Neural cell (in vitro differentiated cells): ENCODE measurements at regions not wholly inside any gene's neighbourhood (a gene's known extent, or its start where the extent isn't known, plus 50 kb on each side); places are given as distances from the start of the nearest gene placed in this dataset.

Source experiments
- H2AFZ ChIP-seq: fragments of 200-600, 300-800 bp; sonication (generic), shearing (Covaris generic); 2 replicates; pipeline ENCODE4 v1.6.0; 2014; ENCODE audit warnings: low read depth, mild to moderate bottlenecking, antibody characterized with exemption, low read length, moderate library complexity
- H3F3A ChIP-seq: fragments of 200-600 bp; shearing (Covaris generic); 2 replicates; pipeline ENCODE4 v1.6.1; 2016; ENCODE audit warnings: mild to moderate bottlenecking, moderate library complexity, mixed read lengths, antibody characterized with exemption, low read length; ENCODE audit not compliant: insufficient read depth, poor library complexity, severe bottlenecking
- H3K27ac ChIP-seq: fragments of 200-600, 300-800 bp; sonication (generic), shearing (Covaris generic); 2 replicates; pipeline ENCODE4 v1.5.1; 2014; ENCODE audit warnings: mild to moderate bottlenecking, low read length, moderate library complexity
- H3K27me3 ChIP-seq: fragments of 300-800, 200-600 bp; sonication (generic), shearing (Covaris generic); 2 replicates; pipeline ENCODE4 v1.6.0; 2014; ENCODE audit warnings: mild to moderate bottlenecking, low read depth, low read length, moderate library complexity; ENCODE audit not compliant: insufficient read depth
- H3K36me3 ChIP-seq: fragments of 300-800, 200-600 bp; sonication (generic), shearing (Covaris generic); 2 replicates; pipeline ENCODE4 v1.5.1; 2014; ENCODE audit warnings: mild to moderate bottlenecking, antibody characterized with exemption, low read length, moderate library complexity; ENCODE audit not compliant: insufficient read depth
- H3K4me2 ChIP-seq: fragments of 300-800, 200-600 bp; sonication (generic), shearing (Covaris generic); 2 replicates; pipeline ENCODE4 v1.6.0; 2014; ENCODE audit warnings: mild to moderate bottlenecking, low read length
- H3K4me3 ChIP-seq: fragments of 300-800, 200-600 bp; sonication (generic), shearing (Covaris generic); 2 replicates; pipeline ENCODE4 v1.5.1; 2014; ENCODE audit warnings: mild to moderate bottlenecking, low read length, moderate library complexity
- H3K79me2 ChIP-seq: fragments of 200-600 bp; shearing (Covaris generic); replicated peaks from 2 replicates; pipeline ENCODE4 v1.6.0; 2014; ENCODE audit warnings: mild to moderate bottlenecking, low read length, moderate library complexity; ENCODE audit not compliant: insufficient read depth
- H3K9ac ChIP-seq: fragments of 300-800, 200-600 bp; sonication (generic), shearing (Covaris generic); 2 replicates; pipeline ENCODE4 v1.6.1; 2016; ENCODE audit warnings: mild to moderate bottlenecking, low read length, mixed read lengths
- H3K9me2 ChIP-seq: fragments of 200-600 bp; shearing (Covaris generic); 2 replicates; pipeline ENCODE4 v1.6.1; 2016; ENCODE audit warnings: mild to moderate bottlenecking, low read length, mixed read lengths; ENCODE audit not compliant: insufficient read depth
- H3K9me3 ChIP-seq: fragments of 200-600, 300-800 bp; sonication (generic), shearing (Covaris generic); 2 replicates; pipeline ENCODE4 v1.6.1; 2016; ENCODE audit warnings: mild to moderate bottlenecking, mixed run types, low read length, moderate library complexity, mixed read lengths
- H4K20me1 ChIP-seq: fragments of 200-600 bp; shearing (Covaris generic); 2 replicates; pipeline ENCODE4 v1.6.1; 2016; ENCODE audit warnings: mild to moderate bottlenecking, mixed run types; ENCODE audit not compliant: insufficient read depth
- CTCF ChIP-seq: fragments of 450-650 bp; IDR thresholded peaks from 2 replicates; pipeline ENCODE4 v1.5.1; 2014; ENCODE audit warnings: antibody characterized with exemption, mild to moderate bottlenecking, moderate library complexity; ENCODE audit not compliant: poor library complexity, severe bottlenecking
- EP300 ChIP-seq: fragments of 450-650 bp; conservative IDR thresholded peaks from 2 replicates; pipeline ENCODE4 v1.6.1; 2014; ENCODE audit warnings: antibody characterized with exemption, mild to moderate bottlenecking, moderate library complexity; ENCODE audit not compliant: poor library complexity, severe bottlenecking
- EZH2 ChIP-seq: fragments of 200-600, 300-800 bp; shearing (Covaris generic), sonication (generic); IDR thresholded peaks from 2 replicates; pipeline ENCODE4 v1.6.1; 2014; ENCODE audit warnings: antibody characterized with exemption, low read length, borderline replicate concordance, mild to moderate bottlenecking; ENCODE audit not compliant: insufficient read depth, poor library complexity, severe bottlenecking
- MXI1 ChIP-seq: fragments of 450-650 bp; conservative IDR thresholded peaks from 2 replicates; pipeline ENCODE4 v1.6.1; 2014; ENCODE audit warnings: antibody characterized with exemption, mild to moderate bottlenecking; ENCODE audit not compliant: poor library complexity, severe bottlenecking
- POLR2AphosphoS5 ChIP-seq: IDR thresholded peaks from 2 replicates; pipeline ENCODE4 v1.6.1; 2012
- RAD21 ChIP-seq: fragments of 450-650 bp; conservative IDR thresholded peaks from 2 replicates; pipeline ENCODE4 v1.6.1; 2014; ENCODE audit warnings: antibody characterized with exemption, mild to moderate bottlenecking, moderate library complexity
- SMC3 ChIP-seq: fragments of 450-650 bp; conservative IDR thresholded peaks from 2 replicates; pipeline ENCODE4 v1.6.1; 2014; ENCODE audit warnings: antibody characterized with exemption, mild to moderate bottlenecking, moderate library complexity; ENCODE audit not compliant: poor library complexity
- TAF1 ChIP-seq: IDR thresholded peaks from 2 replicates; pipeline ENCODE4 v1.6.1; 2012; ENCODE audit warnings: low read depth
- TF ChIP-seq, protein P1 (sequence below): IDR thresholded peaks from 2 replicates; pipeline ENCODE4 v1.6.1; 2012; ENCODE audit warnings: borderline replicate concordance

GRCh38 chr10:126838316-126838715 is 66.9 kb upstream of the DOCK1 start:
- Histone ChIP-seq H2AFZ (no peak overlapping the region), H3K9me3 (no peaks in the 10 kb centered on the region), H3K27me3 (no peaks in the 10 kb centered on the region), H4K20me1 (no peaks in the 10 kb centered on the region), H3K79me2 (no peaks in the 10 kb centered on the region), H3K4me3 (no peak overlapping the region), H3K36me3 (no peaks in the 10 kb centered on the region), H3K9me2 (no peaks in the 10 kb centered on the region), H3K27ac (no peak overlapping the region), H3K4me2 (no peak overlapping the region), H3F3A (no peaks in the 10 kb centered on the region), H3K9ac (no peak overlapping the region)
- TF ChIP-seq, protein P1, sequence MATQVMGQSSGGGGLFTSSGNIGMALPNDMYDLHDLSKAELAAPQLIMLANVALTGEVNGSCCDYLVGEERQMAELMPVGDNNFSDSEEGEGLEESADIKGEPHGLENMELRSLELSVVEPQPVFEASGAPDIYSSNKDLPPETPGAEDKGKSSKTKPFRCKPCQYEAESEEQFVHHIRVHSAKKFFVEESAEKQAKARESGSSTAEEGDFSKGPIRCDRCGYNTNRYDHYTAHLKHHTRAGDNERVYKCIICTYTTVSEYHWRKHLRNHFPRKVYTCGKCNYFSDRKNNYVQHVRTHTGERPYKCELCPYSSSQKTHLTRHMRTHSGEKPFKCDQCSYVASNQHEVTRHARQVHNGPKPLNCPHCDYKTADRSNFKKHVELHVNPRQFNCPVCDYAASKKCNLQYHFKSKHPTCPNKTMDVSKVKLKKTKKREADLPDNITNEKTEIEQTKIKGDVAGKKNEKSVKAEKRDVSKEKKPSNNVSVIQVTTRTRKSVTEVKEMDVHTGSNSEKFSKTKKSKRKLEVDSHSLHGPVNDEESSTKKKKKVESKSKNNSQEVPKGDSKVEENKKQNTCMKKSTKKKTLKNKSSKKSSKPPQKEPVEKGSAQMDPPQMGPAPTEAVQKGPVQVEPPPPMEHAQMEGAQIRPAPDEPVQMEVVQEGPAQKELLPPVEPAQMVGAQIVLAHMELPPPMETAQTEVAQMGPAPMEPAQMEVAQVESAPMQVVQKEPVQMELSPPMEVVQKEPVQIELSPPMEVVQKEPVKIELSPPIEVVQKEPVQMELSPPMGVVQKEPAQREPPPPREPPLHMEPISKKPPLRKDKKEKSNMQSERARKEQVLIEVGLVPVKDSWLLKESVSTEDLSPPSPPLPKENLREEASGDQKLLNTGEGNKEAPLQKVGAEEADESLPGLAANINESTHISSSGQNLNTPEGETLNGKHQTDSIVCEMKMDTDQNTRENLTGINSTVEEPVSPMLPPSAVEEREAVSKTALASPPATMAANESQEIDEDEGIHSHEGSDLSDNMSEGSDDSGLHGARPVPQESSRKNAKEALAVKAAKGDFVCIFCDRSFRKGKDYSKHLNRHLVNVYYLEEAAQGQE, result no peak
- TF ChIP-seq EZH2, result no peak
- no peak for TF ChIP-seq CTCF
- TF ChIP-seq POLR2AphosphoS5, result no peak
- no peak for TF ChIP-seq RAD21
- no peak for TF ChIP-seq SMC3
- no peak for TF ChIP-seq EP300

- Histone ChIP-seq H3K9me2 (no peaks in the 10 kb centered on the region), H3K27ac (no peak overlapping the region), H2AFZ (no peak overlapping the region), H3K27me3 (no peaks in the 10 kb centered on the region), H3K79me2 (no peaks in the 10 kb centered on the region), H3K9ac (no peak overlapping the region), H3K9me3 (no peaks in the 10 kb centered on the region), H4K20me1 (no peaks in the 10 kb centered on the region), H3K4me3 (no peak overlapping the region), H3K36me3 (no peaks in the 10 kb centered on the region), H3K4me2 (no peak overlapping the region), H3F3A (no peaks in the 10 kb centered on the region)
- TF ChIP-seq POLR2AphosphoS5 (no peak), EZH2 (no peak), TAF1 (no peak), CTCF (no peak), SMC3 (no peak), RAD21 (no peak), MXI1 (no peak), EP300 (no peak)
- TF ChIP-seq, protein P1, result no peak
Observed at GRCh38 chr10:126839094-126839761, 66.0 kb upstream of the DOCK1 start.
